ENCODE measurements at regions not wholly inside any gene's neighbourhood (a gene's known extent, or its start where the extent isn't known, plus 50 kb on each side); places are given as distances from the start of the nearest gene placed in this dataset.
A peak's percentile ranks its signal among the peaks of the same experiment; 100 is the strongest.
"Not testable (repeated sequence)": the region's sequence is repeated elsewhere in the genome, so short reads cannot be mapped to it uniquely, and the experiment has no call there.

DNA sequence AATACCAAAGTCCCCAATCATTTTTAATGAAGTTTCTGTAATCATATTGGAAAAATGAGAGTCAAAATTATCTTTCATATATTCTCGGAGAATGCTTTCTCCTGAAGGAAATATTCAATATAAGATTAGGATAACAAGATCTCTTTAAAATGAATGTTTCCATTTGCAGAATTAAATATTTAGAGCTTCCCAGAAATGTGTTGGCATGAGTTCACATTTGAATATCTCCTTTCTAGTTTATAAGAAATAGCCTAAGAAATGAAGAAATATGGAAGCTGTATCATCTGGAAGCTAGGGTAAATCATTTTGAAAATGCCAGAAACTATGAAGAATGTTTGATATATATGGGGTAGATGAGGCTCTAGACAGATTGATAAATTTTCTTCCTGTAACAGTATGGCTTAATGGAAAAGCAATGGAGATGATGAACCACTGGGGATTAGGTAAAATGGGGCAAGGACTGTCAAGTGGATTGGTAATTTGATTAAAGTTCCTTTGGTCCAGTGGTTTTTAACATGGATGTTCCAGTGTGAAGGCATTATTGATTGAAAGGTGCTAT lies 184.6 kb upstream of the ZNF804A start:
- TF ChIP-seq, protein P1, sequence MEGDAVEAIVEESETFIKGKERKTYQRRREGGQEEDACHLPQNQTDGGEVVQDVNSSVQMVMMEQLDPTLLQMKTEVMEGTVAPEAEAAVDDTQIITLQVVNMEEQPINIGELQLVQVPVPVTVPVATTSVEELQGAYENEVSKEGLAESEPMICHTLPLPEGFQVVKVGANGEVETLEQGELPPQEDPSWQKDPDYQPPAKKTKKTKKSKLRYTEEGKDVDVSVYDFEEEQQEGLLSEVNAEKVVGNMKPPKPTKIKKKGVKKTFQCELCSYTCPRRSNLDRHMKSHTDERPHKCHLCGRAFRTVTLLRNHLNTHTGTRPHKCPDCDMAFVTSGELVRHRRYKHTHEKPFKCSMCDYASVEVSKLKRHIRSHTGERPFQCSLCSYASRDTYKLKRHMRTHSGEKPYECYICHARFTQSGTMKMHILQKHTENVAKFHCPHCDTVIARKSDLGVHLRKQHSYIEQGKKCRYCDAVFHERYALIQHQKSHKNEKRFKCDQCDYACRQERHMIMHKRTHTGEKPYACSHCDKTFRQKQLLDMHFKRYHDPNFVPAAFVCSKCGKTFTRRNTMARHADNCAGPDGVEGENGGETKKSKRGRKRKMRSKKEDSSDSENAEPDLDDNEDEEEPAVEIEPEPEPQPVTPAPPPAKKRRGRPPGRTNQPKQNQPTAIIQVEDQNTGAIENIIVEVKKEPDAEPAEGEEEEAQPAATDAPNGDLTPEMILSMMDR (IDR thresholded peaks at IDR 0.05; ENCODE audit: insufficient read depth, low read length, poor library complexity, severe bottlenecking) = no peak
- H3K27me3 ChIP-seq (replicated peaks; ENCODE audit: control insufficient read depth, insufficient read depth, low read length) = no peaks in the 10 kb centered on the region
- no peak overlapping the region for H3K4me3 ChIP-seq (replicated peaks; ENCODE audit: low read depth, low read length)
- DNase-seq (ENCODE audit: extremely low read depth, insufficient read length) = no peak
- H3K36me3 ChIP-seq (ENCODE audit: control insufficient read depth, insufficient read depth, low read length) = no peaks in the 10 kb centered on the region

DNA sequence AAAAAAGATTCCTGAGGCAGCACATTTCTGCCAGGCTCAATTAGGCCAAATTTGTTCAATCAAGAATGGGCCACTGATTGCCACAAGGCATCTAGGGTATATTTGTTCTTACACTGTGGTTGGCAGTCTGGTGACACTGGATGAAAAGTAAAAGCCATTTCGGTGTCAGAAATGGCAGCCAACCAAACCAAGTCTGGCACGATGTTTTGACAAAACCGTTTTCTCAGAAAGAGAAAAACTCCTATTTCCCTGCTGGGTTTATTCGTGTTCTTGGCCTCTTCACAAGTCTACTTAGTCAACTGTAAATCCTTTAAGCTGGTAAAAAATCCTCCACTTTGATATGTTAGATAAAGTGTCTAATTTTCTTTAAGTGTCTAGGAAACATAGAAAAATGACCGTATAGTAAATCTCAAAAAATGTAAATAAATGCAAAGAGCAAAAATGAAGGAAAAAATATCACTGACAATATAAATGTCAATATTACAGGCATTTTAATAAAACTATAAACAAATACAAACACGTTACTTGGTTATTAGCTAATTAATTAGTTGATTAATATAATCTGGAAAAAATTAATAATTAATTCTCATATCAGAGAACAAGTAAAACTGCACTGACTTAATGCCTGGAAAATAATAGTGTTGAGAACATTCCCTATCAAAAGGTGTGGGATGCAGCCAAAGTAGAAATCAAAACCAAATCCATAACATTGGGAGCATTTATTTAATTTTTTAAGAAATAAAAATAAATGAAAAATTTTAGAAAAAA lies 182.0 kb upstream of the ZNF804A start:
- no peaks in the 10 kb centered on the region for H3K36me3 ChIP-seq (ENCODE audit: control insufficient read depth, insufficient read depth, low read length)
- DNase-seq (ENCODE audit: extremely low read depth, insufficient read length) = no peak
- no peaks in the 10 kb centered on the region for H3K27me3 ChIP-seq (replicated peaks; ENCODE audit: control insufficient read depth, insufficient read depth, low read length)
- TF ChIP-seq, protein P1 (IDR thresholded peaks at IDR 0.05; ENCODE audit: insufficient read depth, low read length, poor library complexity, severe bottlenecking) = no peak
- H3K4me3 ChIP-seq (replicated peaks; ENCODE audit: low read depth, low read length) = no peak overlapping the region

DNA sequence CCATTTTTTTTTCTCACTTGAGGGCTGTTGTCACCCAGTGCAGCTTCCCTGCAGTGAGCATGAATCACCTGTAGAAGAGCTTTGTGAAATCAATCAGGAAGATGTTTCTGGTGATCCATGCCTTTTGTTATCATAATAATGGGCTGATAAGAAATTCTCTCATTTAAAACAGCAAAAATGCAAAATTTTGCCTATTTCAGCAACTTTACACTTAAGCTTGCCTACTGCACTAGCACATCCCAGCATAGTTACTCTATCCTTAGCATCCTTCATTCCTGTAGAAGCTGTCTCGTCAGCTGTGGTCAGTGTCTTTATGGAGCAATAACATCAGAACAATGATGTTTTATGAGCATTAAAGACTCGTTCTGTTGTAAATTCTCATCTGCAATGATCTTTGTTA lies 178.6 kb upstream of the ZNF804A start:
- H3K4me3 ChIP-seq (replicated peaks; ENCODE audit: low read depth, low read length) = no peak overlapping the region
- H3K36me3 ChIP-seq (ENCODE audit: control insufficient read depth, insufficient read depth, low read length) = no peaks in the 10 kb centered on the region
- no peaks in the 10 kb centered on the region for H3K27me3 ChIP-seq (replicated peaks; ENCODE audit: control insufficient read depth, insufficient read depth, low read length)
- no peak for DNase-seq (ENCODE audit: extremely low read depth, insufficient read length)
- TF ChIP-seq, protein P1 (IDR thresholded peaks at IDR 0.05; ENCODE audit: insufficient read depth, low read length, poor library complexity, severe bottlenecking) = no peak

DNA sequence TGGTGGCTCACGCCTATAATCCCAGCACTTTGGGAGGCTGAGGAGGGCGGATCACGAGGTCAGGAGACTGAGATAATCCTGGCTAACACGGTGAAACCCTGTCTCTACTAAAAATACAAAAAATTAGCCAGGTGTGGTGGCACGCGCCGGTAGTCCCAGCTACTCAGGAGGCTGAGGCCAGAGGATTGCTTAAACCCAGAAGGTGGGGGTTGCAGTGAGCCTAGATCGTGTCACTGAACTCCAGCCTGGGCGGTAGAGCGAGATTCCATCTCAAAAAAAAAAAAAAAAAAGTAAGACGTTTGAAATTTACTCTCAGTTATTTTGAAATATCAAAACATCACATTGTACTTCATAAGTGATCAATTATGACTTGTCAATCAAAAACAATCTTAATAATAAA lies 176.9 kb upstream of the ZNF804A start:
- not testable (repeated sequence) for H3K4me3 ChIP-seq (replicated peaks; ENCODE audit: low read depth, low read length); DNase-seq (ENCODE audit: extremely low read depth, insufficient read length); H3K36me3 ChIP-seq (ENCODE audit: control insufficient read depth, insufficient read depth, low read length); H3K27me3 ChIP-seq (replicated peaks; ENCODE audit: control insufficient read depth, insufficient read depth, low read length)

DNA sequence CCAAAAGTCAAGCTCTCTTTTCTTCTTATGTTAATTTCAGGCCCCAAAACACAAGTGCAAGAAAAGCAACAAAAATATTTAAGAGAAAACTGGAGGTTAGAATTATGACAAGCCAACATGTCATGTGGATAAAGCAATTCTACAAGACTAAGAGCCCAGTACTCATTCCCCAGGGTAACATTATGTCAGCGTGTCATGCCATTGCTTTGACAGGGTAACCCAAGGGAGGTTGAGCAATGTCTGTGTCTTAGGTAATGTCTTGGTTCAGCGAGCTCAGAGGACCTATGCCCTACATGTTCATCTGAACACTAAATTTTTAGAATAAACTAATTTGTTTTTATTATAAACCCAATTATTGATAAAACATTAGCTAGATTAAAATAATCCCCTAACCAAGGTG lies 173.2 kb upstream of the ZNF804A start:
- no peak for DNase-seq (ENCODE audit: extremely low read depth, insufficient read length)
- no peaks in the 10 kb centered on the region for H3K27me3 ChIP-seq (replicated peaks; ENCODE audit: control insufficient read depth, insufficient read depth, low read length)
- H3K4me3 ChIP-seq (replicated peaks; ENCODE audit: low read depth, low read length) = no peak overlapping the region
- TF ChIP-seq, protein P1 (IDR thresholded peaks at IDR 0.05; ENCODE audit: insufficient read depth, low read length, poor library complexity, severe bottlenecking) = no peak
- no peaks in the 10 kb centered on the region for H3K36me3 ChIP-seq (ENCODE audit: control insufficient read depth, insufficient read depth, low read length)

DNA sequence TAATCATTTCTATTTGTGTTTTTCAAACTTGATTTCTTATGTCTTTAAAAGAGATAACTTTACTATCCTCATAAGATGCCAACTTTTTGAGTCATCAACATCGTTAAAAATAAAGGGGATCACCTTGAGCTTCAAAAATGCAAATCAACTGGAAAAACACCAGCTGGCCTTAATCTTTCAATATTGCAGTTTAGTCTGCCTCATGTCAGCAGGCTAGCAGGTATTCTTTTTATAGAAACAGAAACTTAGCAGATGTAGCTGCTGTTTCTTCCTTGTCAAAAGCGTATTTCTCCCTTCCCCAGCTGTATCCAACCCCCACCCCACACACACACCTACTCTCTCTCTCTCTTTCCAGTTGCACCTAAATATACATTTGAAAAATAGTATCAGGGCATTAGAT lies 154.1 kb upstream of the ZNF804A start:
- Histone ChIP-seq H3K27me3 (replicated peaks; ENCODE audit: control insufficient read depth, insufficient read depth, low read length) (no peaks in the 10 kb centered on the region), H3K4me3 (replicated peaks; ENCODE audit: low read depth, low read length) (no peak overlapping the region), H3K36me3 (ENCODE audit: control insufficient read depth, insufficient read depth, low read length) (no peaks in the 10 kb centered on the region)
- TF ChIP-seq, protein P1 (IDR thresholded peaks at IDR 0.05; ENCODE audit: insufficient read depth, low read length, poor library complexity, severe bottlenecking) = no peak
- peak; percentile 40 for DNase-seq (ENCODE audit: extremely low read depth, insufficient read length)

Data from GM06990 (cell line).